Right atrium auricular region (tissue), 2 donors: ENCODE measurements at regions not wholly inside any gene's neighbourhood (a gene's known extent, or its start where the extent isn't known, plus 50 kb on each side); places are given as distances from the start of the nearest gene placed in this dataset.

Experiments
- DNase-seq: peaks from one replicate; pipeline ENCODE4 v3.0.0-alpha.2; 2019; ENCODE audit warnings: low spot score
- H3K27ac ChIP-seq, 2 donors: fragments of 200-600 bp; sonication (generic); 1 replicate in 1 of 2; 2 replicates in 1 of 2; pipeline ENCODE4 v1.5.1; 2016 to 2019
- H3K27me3 ChIP-seq, 2 donors: fragments of 200-600 bp; sonication (generic); one replicate each; pipeline versions ENCODE4 v1.5.1 to v1.6.0; 2017 to 2019
- H3K36me3 ChIP-seq: fragments of 200-600 bp; sonication (generic); one replicate; pipeline ENCODE4 v1.5.1; 2016
- H3K4me1 ChIP-seq, 2 donors: fragments of 200-600 bp; sonication (generic); one replicate each; pipeline versions ENCODE4 v1.5.1 to v1.6.0; 2017 to 2019
- H3K4me3 ChIP-seq, 2 donors: fragments of 200-600 bp; sonication (generic); 1 replicate in 1 of 2; 2 replicates in 1 of 2; pipeline ENCODE4 v1.5.1; 2017 to 2019; ENCODE audit warnings: mild to moderate bottlenecking in 1 of 2, moderate library complexity in 1 of 2
- H3K9me3 ChIP-seq, 2 donors: fragments of 200-600 bp; sonication (generic); one replicate each; pipeline ENCODE4 v1.5.1; 2019
- CTCF ChIP-seq, 2 donors: fragments of 200-600 bp; sonication (generic); IDR thresholded peaks; one replicate each; pipeline ENCODE4 v1.5.1; 2019; ENCODE audit warnings: antibody characterized with exemption in 2 of 2

GRCh38 chr18:46387441-46388131, 269.4 kb downstream of the LOXHD1 start:
- Histone ChIP-seq H3K27ac (peak overlapping the region in 1 of 2 donors; percentile 58), H3K4me3 (no peak overlapping the region), H3K36me3 (no peaks in the 10 kb centered on the region), H3K27me3 (no peaks in the 10 kb centered on the region), H3K9me3 (no peaks in the 10 kb centered on the region), H3K4me1 (peaks cover 0 to 21% of the 10 kb centered on the region in 2 donors)
- TF ChIP-seq CTCF (IDR thresholded peaks at IDR 0.05) = no peak
- no peak for DNase-seq

- H3K36me3 ChIP-seq = no peaks in the 10 kb centered on the region
- no peak overlapping the region for H3K27ac ChIP-seq
- H3K9me3 ChIP-seq = no peaks in the 10 kb centered on the region
- no peaks in the 10 kb centered on the region for H3K27me3 ChIP-seq
- H3K4me3 ChIP-seq = no peak overlapping the region
- H3K4me1 ChIP-seq = peaks cover 0 to 21% of the 10 kb centered on the region in 2 donors
- no peak for DNase-seq
- TF ChIP-seq CTCF (IDR thresholded peaks at IDR 0.05) = no peak
These were observed 268.7 kb downstream of the LOXHD1 start for GRCh38 chr18:46388286-46388685.

- H3K27ac ChIP-seq = no peak overlapping the region
- no peaks in the 10 kb centered on the region for H3K27me3 ChIP-seq
- no peak overlapping the region for H3K4me3 ChIP-seq
- no peak for DNase-seq
- no peak for TF ChIP-seq CTCF (IDR thresholded peaks at IDR 0.05)
- H3K4me1 ChIP-seq = peaks cover 0 to 6% of the 10 kb centered on the region in 2 donors
- no peaks in the 10 kb centered on the region for H3K9me3 ChIP-seq
- H3K36me3 ChIP-seq = no peaks in the 10 kb centered on the region
These were observed 264.4 kb downstream of the LOXHD1 start for GRCh38 chr18:46392576-46392975.

GRCh38 chr18:46393230-46393629, 263.8 kb downstream of the LOXHD1 start:
- H3K4me1 ChIP-seq = peaks cover 0 to 1% of the 10 kb centered on the region in 2 donors
- no peaks in the 10 kb centered on the region for H3K36me3 ChIP-seq
- H3K27me3 ChIP-seq = no peaks in the 10 kb centered on the region
- no peak overlapping the region for H3K4me3 ChIP-seq
- TF ChIP-seq CTCF (IDR thresholded peaks at IDR 0.05) = no peak
- no peaks in the 10 kb centered on the region for H3K9me3 ChIP-seq
- H3K27ac ChIP-seq = no peak overlapping the region
- DNase-seq = no peak

- Histone ChIP-seq H3K4me3 (no peak overlapping the region), H3K36me3 (no peaks in the 10 kb centered on the region), H3K27me3 (no peaks in the 10 kb centered on the region), H3K9me3 (no peaks in the 10 kb centered on the region), H3K4me1 (peaks cover 0 to 6% of the 10 kb centered on the region in 2 donors), H3K27ac (no peak overlapping the region)
- no peak for DNase-seq
- TF ChIP-seq CTCF (IDR thresholded peaks at IDR 0.05) = no peak
These were observed 263.1 kb downstream of the LOXHD1 start for GRCh38 chr18:46393961-46394360.

- Histone ChIP-seq H3K9me3 (no peaks in the 10 kb centered on the region), H3K27me3 (no peaks in the 10 kb centered on the region), H3K27ac (no peak overlapping the region), H3K4me3 (no peak overlapping the region), H3K4me1 (peaks cover 0 to 6% of the 10 kb centered on the region in 2 donors), H3K36me3 (no peaks in the 10 kb centered on the region)
- TF ChIP-seq CTCF (IDR thresholded peaks at IDR 0.05) = no peak
- DNase-seq = no peak
These were observed 261.2 kb downstream of the LOXHD1 start for GRCh38 chr18:46395795-46396194.
